HEK293 (cell line): ENCODE measurements at regions not wholly inside any gene's neighbourhood (a gene's known extent, or its start where the extent isn't known, plus 50 kb on each side); places are given as distances from the start of the nearest gene placed in this dataset.

Source experiments
- CTCF ChIA-PET: fragments of 350-600 bp; formaldehyde crosslinking; extraction: SDS; loops from one replicate; lab custom pipeline; 2021; ENCODE audit warnings: antibody characterized with exemption; lab: Yijun Ruan, JAX
- POLR2A ChIA-PET: fragments of 300-600 bp; formaldehyde crosslinking; extraction: SDS; loops from one replicate; lab custom pipeline; 2020; ENCODE audit warnings: antibody characterized with exemption, inconsistent platforms; lab: Yijun Ruan, JAX
- H3K27ac ChIP-seq: fragments of 200-500 bp; sonication (Bioruptor generic); 2 replicates; pipeline ENCODE4 v1.5.1; 2014; ENCODE audit warnings: low read depth, low read length, control low read depth, inconsistent platforms; ENCODE audit errors: extremely low read depth
- H3K36me3 ChIP-seq, 2 experiments: fragments of 200-500 bp in 1 of 2; sonication (Bioruptor generic) in 1 of 2; 1 replicate in 1 of 2; 2 replicates in 1 of 2; pipeline ENCODE4 v1.5.1; 2014 to 2017; ENCODE audit warnings: inconsistent platforms in 2 of 2, low read length in 2 of 2; ENCODE audit not compliant: control insufficient read depth in 2 of 2, insufficient read depth in 1 of 2
- H3K4me1 ChIP-seq: fragments of 200-500 bp; sonication (Bioruptor generic); 2 replicates; pipeline ENCODE4 v1.5.1; 2014; ENCODE audit warnings: mild to moderate bottlenecking, low read length, inconsistent platforms; ENCODE audit not compliant: control insufficient read depth, insufficient read depth
- H3K4me3 ChIP-seq: 2 replicates; pipeline ENCODE4 v1.5.1; 2011; ENCODE audit warnings: low read depth, mild to moderate bottlenecking, control low read depth, low read length, moderate library complexity
- H3K9me3 ChIP-seq: fragments of 200-500 bp; sonication (Bioruptor generic); 2 replicates; pipeline ENCODE4 v1.5.1; 2014; ENCODE audit warnings: low read depth, low read length, inconsistent platforms; ENCODE audit not compliant: control insufficient read depth, insufficient read depth
- AEBP2 ChIP-seq: fragments of 450-650 bp; formaldehyde crosslinking; IDR thresholded peaks from 2 replicates; pipeline ENCODE4 v1.5.1; 2016; ENCODE audit warnings: missing biosample characterization, missing genetic modification characterization, borderline replicate concordance
- BCL11B ChIP-seq: fragments of 450-650 bp; formaldehyde crosslinking; IDR thresholded peaks from 2 replicates; pipeline ENCODE4 v1.5.1; 2016; ENCODE audit warnings: low read depth, missing biosample characterization, missing genetic modification characterization
- HIC1 ChIP-seq: fragments of 450-650 bp; formaldehyde crosslinking; IDR thresholded peaks from 2 replicates; pipeline ENCODE4 v1.5.1; 2016; ENCODE audit warnings: missing biosample characterization, missing genetic modification characterization
- KLF1 ChIP-seq: fragments of 450-650 bp; formaldehyde crosslinking; IDR thresholded peaks from 2 replicates; pipeline ENCODE4 v1.5.1; 2016; ENCODE audit warnings: missing biosample characterization, missing genetic modification characterization
- KLF8 ChIP-seq: fragments of 450-650 bp; formaldehyde crosslinking; IDR thresholded peaks from 2 replicates; pipeline ENCODE4 v1.5.1; 2016; ENCODE audit warnings: missing biosample characterization, missing genetic modification characterization
- SETDB1 ChIP-seq: IDR thresholded peaks from one replicate; pipeline ENCODE4 v1.6.1; 2017; ENCODE audit warnings: mild to moderate bottlenecking, low read length, moderate library complexity, mixed read lengths; ENCODE audit not compliant: insufficient read length
- TRIM28 ChIP-seq: IDR thresholded peaks from 2 replicates; pipeline ENCODE4 v1.6.1; 2011; ENCODE audit warnings: low read length, control low read depth, borderline replicate concordance
- YY2 ChIP-seq: fragments of 450-650 bp; formaldehyde crosslinking; IDR thresholded peaks from 2 replicates; pipeline ENCODE4 v1.5.1; 2016; ENCODE audit warnings: missing biosample characterization, missing genetic modification characterization
- ZBTB48 ChIP-seq: fragments of 450-650 bp; formaldehyde crosslinking; IDR thresholded peaks from 2 replicates; pipeline ENCODE4 v1.5.1; 2016; ENCODE audit warnings: missing biosample characterization, missing genetic modification characterization
- ZNF140 ChIP-seq: fragments of 450-650 bp; formaldehyde crosslinking; IDR thresholded peaks from 2 replicates; pipeline ENCODE4 v1.5.1; 2016; ENCODE audit warnings: missing biosample characterization, missing genetic modification characterization
- ZNF174 ChIP-seq: fragments of 450-650 bp; formaldehyde crosslinking; IDR thresholded peaks from 2 replicates; pipeline ENCODE4 v1.5.0; 2017; ENCODE audit warnings: missing biosample characterization, mild to moderate bottlenecking, missing genetic modification characterization
- ZNF184 ChIP-seq: fragments of 450-650 bp; IDR thresholded peaks from 2 replicates; pipeline ENCODE4 v1.5.1; 2018; ENCODE audit warnings: missing biosample characterization, mild to moderate bottlenecking, missing genetic modification characterization
- ZNF266 ChIP-seq: fragments of 450-650 bp; formaldehyde crosslinking; IDR thresholded peaks from 2 replicates; pipeline ENCODE4 v1.5.1; 2016; ENCODE audit warnings: missing biosample characterization, missing genetic modification characterization, low read depth
- ZNF335 ChIP-seq: fragments of 450-650 bp; formaldehyde crosslinking; conservative IDR thresholded peaks from 2 replicates; pipeline ENCODE4 v1.5.1; 2016; ENCODE audit warnings: missing biosample characterization, missing genetic modification characterization
- ZNF366 ChIP-seq: fragments of 450-650 bp; formaldehyde crosslinking; conservative IDR thresholded peaks from 2 replicates; pipeline ENCODE4 v1.5.1; 2016; ENCODE audit warnings: missing biosample characterization, missing genetic modification characterization
- ZNF404 ChIP-seq: fragments of 450-650 bp; formaldehyde crosslinking; IDR thresholded peaks from 2 replicates; pipeline ENCODE4 v1.5.1; 2017; ENCODE audit warnings: missing biosample characterization, missing genetic modification characterization
- ZNF473 ChIP-seq: fragments of 450-650 bp; formaldehyde crosslinking; IDR thresholded peaks from 2 replicates; pipeline ENCODE4 v1.5.1; 2017; ENCODE audit warnings: missing biosample characterization, missing genetic modification characterization
- ZNF501 ChIP-seq: fragments of 450-650 bp; formaldehyde crosslinking; IDR thresholded peaks from 2 replicates; pipeline ENCODE4 v1.5.1; 2016; ENCODE audit warnings: missing biosample characterization, missing genetic modification characterization
- ZNF560 ChIP-seq: fragments of 450-650 bp; formaldehyde crosslinking; IDR thresholded peaks from 2 replicates; pipeline ENCODE4 v1.5.1; 2017; ENCODE audit warnings: missing biosample characterization, missing genetic modification characterization, borderline replicate concordance
- ZSCAN18 ChIP-seq: fragments of 450-650 bp; formaldehyde crosslinking; IDR thresholded peaks from 2 replicates; pipeline ENCODE4 v1.5.1; 2016; ENCODE audit warnings: missing biosample characterization, missing genetic modification characterization
- TF ChIP-seq, protein P1 (sequence below): fragments of 450-650 bp; formaldehyde crosslinking; IDR thresholded peaks from 2 replicates; pipeline ENCODE4 v1.5.1; 2017; ENCODE audit warnings: missing biosample characterization, mild to moderate bottlenecking, missing genetic modification characterization, moderate library complexity
- TF ChIP-seq, protein P2 (sequence below): fragments of 450-650 bp; formaldehyde crosslinking; IDR thresholded peaks from 2 replicates; pipeline ENCODE4 v1.5.1; 2016; ENCODE audit warnings: missing biosample characterization, missing genetic modification characterization
- TF ChIP-seq, protein P3 (sequence below): fragments of 450-650 bp; formaldehyde crosslinking; IDR thresholded peaks from 2 replicates; pipeline ENCODE4; 2016; ENCODE audit warnings: missing biosample characterization, missing genetic modification characterization
- TF ChIP-seq, protein P4 (sequence below): fragments of 450-650 bp; IDR thresholded peaks from 2 replicates; pipeline ENCODE4 v1.5.1; 2018; ENCODE audit warnings: missing biosample characterization, mild to moderate bottlenecking, missing genetic modification characterization

GRCh38 chr18:22613788-22614187, 196.1 kb upstream of the CTAGE1 start:
- Histone ChIP-seq H3K4me3 (no peak overlapping the region), H3K27ac (no peak overlapping the region), H3K9me3 (no peaks in the 10 kb centered on the region), H3K4me1 (no peaks in the 10 kb centered on the region; the same call in 1 of the 2 replicates), H3K36me3 (no peaks in the 10 kb centered on the region)
- TF ChIP-seq TRIM28 = no peak
- TF ChIP-seq, protein P1, sequence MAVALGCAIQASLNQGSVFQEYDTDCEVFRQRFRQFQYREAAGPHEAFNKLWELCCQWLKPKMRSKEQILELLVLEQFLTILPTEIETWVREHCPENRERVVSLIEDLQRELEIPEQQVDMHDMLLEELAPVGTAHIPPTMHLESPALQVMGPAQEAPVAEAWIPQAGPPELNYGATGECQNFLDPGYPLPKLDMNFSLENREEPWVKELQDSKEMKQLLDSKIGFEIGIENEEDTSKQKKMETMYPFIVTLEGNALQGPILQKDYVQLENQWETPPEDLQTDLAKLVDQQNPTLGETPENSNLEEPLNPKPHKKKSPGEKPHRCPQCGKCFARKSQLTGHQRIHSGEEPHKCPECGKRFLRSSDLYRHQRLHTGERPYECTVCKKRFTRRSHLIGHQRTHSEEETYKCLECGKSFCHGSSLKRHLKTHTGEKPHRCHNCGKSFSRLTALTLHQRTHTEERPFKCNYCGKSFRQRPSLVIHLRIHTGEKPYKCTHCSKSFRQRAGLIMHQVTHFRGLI (tag by site-specific recombination) = no peak
- no peak for TF ChIP-seq KLF8
- no peak for TF ChIP-seq ZNF184 (tag by site-specific recombination)
- no peak for TF ChIP-seq AEBP2 (tag by site-specific recombination)
- TF ChIP-seq SETDB1 = no peak
- TF ChIP-seq ZSCAN18 (tag by site-specific recombination) = no peak
- TF ChIP-seq ZNF140 = no peak
- no peak for TF ChIP-seq KLF1 (tag by site-specific recombination)
- TF ChIP-seq ZNF174 = no peak
- TF ChIP-seq ZNF404 (tag by site-specific recombination) = no peak
- CTCF ChIA-PET = no interaction called here
- POLR2A ChIA-PET = no interaction called here

DNA sequence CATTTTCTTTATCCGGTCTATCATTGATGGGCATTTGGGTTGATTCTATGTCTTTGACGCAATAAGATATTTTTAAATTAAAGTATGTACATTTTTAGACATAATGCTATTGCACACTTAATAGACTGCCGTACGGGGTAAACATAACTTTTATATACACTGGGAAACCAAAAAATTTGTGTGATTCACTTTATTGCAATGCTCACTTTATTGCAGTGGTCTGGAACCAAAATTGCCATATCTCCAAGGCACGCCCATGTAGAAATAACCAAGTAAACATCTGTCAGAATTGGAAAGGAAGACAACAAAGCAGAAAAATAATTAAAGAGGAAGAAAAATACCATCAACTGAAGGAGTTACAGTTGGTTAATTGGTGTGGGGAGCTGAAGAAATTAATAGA, 205.8 kb upstream of the CTAGE1 start:
- ChIA-PET POLR2A (no interaction called here), CTCF (interaction anchor here (0.6 kb wide), 1 partner anchor 23 kb away, joined by 5 read pairs; no protein-coding TSS in a partner anchor)
- Histone ChIP-seq H3K4me3 (no peak overlapping the region), H3K9me3 (no peaks in the 10 kb centered on the region), H3K27ac (no peak overlapping the region), H3K36me3 (no peaks in the 10 kb centered on the region), H3K4me1 (peaks cover 7% of the 10 kb centered on the region)
- TF ChIP-seq, protein P2, sequence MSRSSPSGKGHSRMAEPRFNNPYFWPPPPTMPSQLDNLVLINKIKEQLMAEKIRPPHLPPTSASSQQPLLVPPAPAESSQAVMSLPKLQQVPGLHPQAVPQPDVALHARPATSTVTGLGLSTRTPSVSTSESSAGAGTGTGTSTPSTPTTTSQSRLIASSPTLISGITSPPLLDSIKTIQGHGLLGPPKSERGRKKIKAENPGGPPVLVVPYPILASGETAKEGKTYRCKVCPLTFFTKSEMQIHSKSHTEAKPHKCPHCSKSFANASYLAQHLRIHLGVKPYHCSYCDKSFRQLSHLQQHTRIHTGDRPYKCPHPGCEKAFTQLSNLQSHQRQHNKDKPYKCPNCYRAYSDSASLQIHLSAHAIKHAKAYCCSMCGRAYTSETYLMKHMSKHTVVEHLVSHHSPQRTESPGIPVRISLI (tag by site-specific recombination) = no peak
- TF ChIP-seq ZNF473 (tag by site-specific recombination) (no peak), ZNF366 (no peak), ZBTB48 (no peak), HIC1 (tag by site-specific recombination) (no peak), YY2 (tag by site-specific recombination) (no peak), ZNF335 (no peak), ZNF560 (tag by site-specific recombination) (no peak), ZNF501 (no peak), BCL11B (tag by site-specific recombination) (no peak), ZNF266 (tag by site-specific recombination) (no peak)
- TF ChIP-seq, protein P3, sequence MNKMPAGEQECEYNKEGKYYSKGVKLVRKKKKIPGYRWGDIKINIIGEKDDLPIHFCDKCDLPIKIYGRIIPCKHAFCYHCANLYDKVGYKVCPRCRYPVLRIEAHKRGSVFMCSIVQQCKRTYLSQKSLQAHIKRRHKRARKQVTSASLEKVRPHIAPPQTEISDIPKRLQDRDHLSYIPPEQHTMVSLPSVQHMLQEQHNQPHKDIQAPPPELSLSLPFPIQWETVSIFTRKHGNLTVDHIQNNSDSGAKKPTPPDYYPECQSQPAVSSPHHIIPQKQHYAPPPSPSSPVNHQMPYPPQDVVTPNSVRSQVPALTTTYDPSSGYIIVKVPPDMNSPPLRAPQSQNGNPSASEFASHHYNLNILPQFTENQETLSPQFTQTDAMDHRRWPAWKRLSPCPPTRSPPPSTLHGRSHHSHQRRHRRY (tag by site-specific recombination) = no peak
- TF ChIP-seq, protein P4, sequence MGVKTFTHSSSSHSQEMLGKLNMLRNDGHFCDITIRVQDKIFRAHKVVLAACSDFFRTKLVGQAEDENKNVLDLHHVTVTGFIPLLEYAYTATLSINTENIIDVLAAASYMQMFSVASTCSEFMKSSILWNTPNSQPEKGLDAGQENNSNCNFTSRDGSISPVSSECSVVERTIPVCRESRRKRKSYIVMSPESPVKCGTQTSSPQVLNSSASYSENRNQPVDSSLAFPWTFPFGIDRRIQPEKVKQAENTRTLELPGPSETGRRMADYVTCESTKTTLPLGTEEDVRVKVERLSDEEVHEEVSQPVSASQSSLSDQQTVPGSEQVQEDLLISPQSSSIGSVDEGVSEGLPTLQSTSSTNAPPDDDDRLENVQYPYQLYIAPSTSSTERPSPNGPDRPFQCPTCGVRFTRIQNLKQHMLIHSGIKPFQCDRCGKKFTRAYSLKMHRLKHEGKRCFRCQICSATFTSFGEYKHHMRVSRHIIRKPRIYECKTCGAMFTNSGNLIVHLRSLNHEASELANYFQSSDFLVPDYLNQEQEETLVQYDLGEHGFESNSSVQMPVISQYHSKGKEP (tag by site-specific recombination) = no peak
